ENCODE measurements at regions not wholly inside any gene's neighbourhood (a gene's known extent, or its start where the extent isn't known, plus 50 kb on each side); places are given as distances from the start of the nearest gene placed in this dataset.

GRCh38 chr14:103282932-103283331 is 51.1 kb upstream of the EIF5 start:
- no peak for DNase-seq (ENCODE audit: low read depth)
- no peak overlapping the region for H3K4me3 ChIP-seq (ENCODE audit: low read depth, low read length)
- in situ Hi-C loops (cut with HindIII; ENCODE audit: low sequenced_read_pairs) = no loop called here
- no peak for TF ChIP-seq CTCF (IDR thresholded peaks at IDR 0.05; ENCODE audit: low read depth, low read length, missing control alignments)

- in situ Hi-C loops (cut with HindIII; ENCODE audit: low sequenced_read_pairs) = no loop called here
- TF ChIP-seq CTCF (IDR thresholded peaks at IDR 0.05; ENCODE audit: low read depth, low read length, missing control alignments) = no peak
- no peak for DNase-seq (ENCODE audit: low read depth)
- no peak overlapping the region for H3K4me3 ChIP-seq (ENCODE audit: low read depth, low read length)
Observed at GRCh38 chr14:103283916-103284315, 50.1 kb upstream of the EIF5 start.

All from astrocyte of the cerebellum (primary cell).